ENCODE measurements at regions not wholly inside any gene's neighbourhood (a gene's known extent, or its start where the extent isn't known, plus 50 kb on each side); places are given as distances from the start of the nearest gene placed in this dataset.

DNA sequence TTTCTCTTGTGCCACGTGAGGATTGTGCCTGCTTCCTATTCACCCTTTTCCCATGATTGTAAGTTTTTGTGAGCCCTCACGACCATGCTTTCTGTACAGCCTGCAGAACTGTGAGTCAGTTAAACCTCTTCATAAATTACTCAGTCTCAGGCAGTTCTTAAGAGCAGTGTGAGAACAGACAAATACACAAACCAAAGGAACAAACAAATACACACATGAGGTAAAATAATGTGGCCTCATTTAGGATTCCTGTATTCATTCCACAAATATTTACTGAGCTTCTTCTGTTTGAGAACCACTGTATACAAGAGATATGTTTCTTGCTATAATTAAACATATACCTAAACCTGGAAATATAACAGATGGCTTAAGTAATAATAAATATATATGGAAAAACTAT lies 760.3 kb downstream of the CDH9 start:
- DNase-seq (ENCODE audit: low read depth, low spot score) (no peak), FAIRE-seq (no peak)
- Histone ChIP-seq H3K27me3 (ENCODE audit: control insufficient read depth in 2 of 2, insufficient read depth in 2 of 2, low read length in 2 of 2) (no peaks in the 10 kb centered on the region), H3K4me2 (ENCODE audit: insufficient read depth, low read length) (no peak overlapping the region), H3K4me1 (ENCODE audit: control insufficient read depth, extremely low read depth, insufficient read depth, low read length) (no peaks in the 10 kb centered on the region), H3K27ac (ENCODE audit: insufficient read depth, low read depth, low read length) (no peak overlapping the region), H3K9me1 (replicated peaks; ENCODE audit: control insufficient read depth, extremely low read depth, insufficient read depth, low read length) (no peaks in the 10 kb centered on the region), H4K20me1 (replicated peaks; ENCODE audit: control insufficient read depth, extremely low read depth, insufficient read depth, low read length) (no peaks in the 10 kb centered on the region), H3K36me3 (ENCODE audit: control insufficient read depth in 2 of 2, extremely low read depth in 1 of 2, insufficient read depth in 2 of 2, low read length in 2 of 2) (no peaks in the 10 kb centered on the region), H3K9ac (replicated peaks; ENCODE audit: extremely low read depth, insufficient read depth, low read length) (no peak overlapping the region), H3K4me3 (replicated peaks in 1 of 3; ENCODE audit: insufficient read depth in 1 of 3, low read depth in 1 of 3, low read length in 3 of 3) (no peak overlapping the region), H2AFZ (ENCODE audit: low read depth, low read length) (no peak overlapping the region), H3K79me2 (ENCODE audit: control insufficient read depth, insufficient read depth, low read length) (no peaks in the 10 kb centered on the region), H3K9me3 (replicated peaks; ENCODE audit: control insufficient read depth, insufficient read depth, low read length) (no peaks in the 10 kb centered on the region)
- ChIA-PET CTCF (no interaction called here), POLR2A (no interaction called here)
- intact Hi-C loops (cut with micrococcal nuclease), result no loop called here
- no TSS peak for BruUV-seq (replicated peaks)
- dilution Hi-C loops (cut with MboI; ENCODE audit: extremely low pct_ligation_motif_present, low sequenced_read_pairs), result no loop called here
- TF ChIP-seq, protein P1, sequence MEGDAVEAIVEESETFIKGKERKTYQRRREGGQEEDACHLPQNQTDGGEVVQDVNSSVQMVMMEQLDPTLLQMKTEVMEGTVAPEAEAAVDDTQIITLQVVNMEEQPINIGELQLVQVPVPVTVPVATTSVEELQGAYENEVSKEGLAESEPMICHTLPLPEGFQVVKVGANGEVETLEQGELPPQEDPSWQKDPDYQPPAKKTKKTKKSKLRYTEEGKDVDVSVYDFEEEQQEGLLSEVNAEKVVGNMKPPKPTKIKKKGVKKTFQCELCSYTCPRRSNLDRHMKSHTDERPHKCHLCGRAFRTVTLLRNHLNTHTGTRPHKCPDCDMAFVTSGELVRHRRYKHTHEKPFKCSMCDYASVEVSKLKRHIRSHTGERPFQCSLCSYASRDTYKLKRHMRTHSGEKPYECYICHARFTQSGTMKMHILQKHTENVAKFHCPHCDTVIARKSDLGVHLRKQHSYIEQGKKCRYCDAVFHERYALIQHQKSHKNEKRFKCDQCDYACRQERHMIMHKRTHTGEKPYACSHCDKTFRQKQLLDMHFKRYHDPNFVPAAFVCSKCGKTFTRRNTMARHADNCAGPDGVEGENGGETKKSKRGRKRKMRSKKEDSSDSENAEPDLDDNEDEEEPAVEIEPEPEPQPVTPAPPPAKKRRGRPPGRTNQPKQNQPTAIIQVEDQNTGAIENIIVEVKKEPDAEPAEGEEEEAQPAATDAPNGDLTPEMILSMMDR (IDR thresholded peaks at IDR 0.05; ENCODE audit: extremely low read depth in 1 of 2, insufficient read depth in 1 of 2, low read depth in 1 of 2, low read length in 2 of 2), result no peak
- TF ChIP-seq FOS (IDR thresholded peaks at IDR 0.05; ENCODE audit: borderline replicate concordance, insufficient read depth, low read length) (no peak), POLR2AphosphoS5 (IDR thresholded peaks at IDR 0.05; ENCODE audit: insufficient read depth, low read depth, low read length) (no peak), GATA2 (IDR thresholded peaks at IDR 0.05; ENCODE audit: insufficient read depth, insufficient read length, low read depth, low read length) (no peak), MYC (IDR thresholded peaks at IDR 0.05; ENCODE audit: low read depth, low read length) (no peak), EZH2 (IDR thresholded peaks at IDR 0.05; ENCODE audit: borderline replicate concordance, low read depth, low read length, severe bottlenecking) (no peak), JUN (IDR thresholded peaks at IDR 0.05; ENCODE audit: borderline replicate concordance, insufficient read depth, insufficient read length, low read depth) (no peak), POLR2A (IDR thresholded peaks at IDR 0.05; ENCODE audit: low read depth, low read length) (no peak)
- TF ChIP-seq, protein P2, sequence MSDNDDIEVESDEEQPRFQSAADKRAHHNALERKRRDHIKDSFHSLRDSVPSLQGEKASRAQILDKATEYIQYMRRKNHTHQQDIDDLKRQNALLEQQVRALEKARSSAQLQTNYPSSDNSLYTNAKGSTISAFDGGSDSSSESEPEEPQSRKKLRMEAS (IDR thresholded peaks at IDR 0.05; ENCODE audit: insufficient read depth, insufficient read length), result no peak
